Raji (cell line): ENCODE measurements at regions not wholly inside any gene's neighbourhood (a gene's known extent, or its start where the extent isn't known, plus 50 kb on each side); places are given as distances from the start of the nearest gene placed in this dataset.

Experiments
- POLR2A ChIP-seq: IDR thresholded peaks from 2 replicates; pipeline ENCODE4 v1.6.1; 2011; ENCODE audit warnings: low read depth, low read length, control low read depth; ENCODE audit not compliant: insufficient read depth

DNA sequence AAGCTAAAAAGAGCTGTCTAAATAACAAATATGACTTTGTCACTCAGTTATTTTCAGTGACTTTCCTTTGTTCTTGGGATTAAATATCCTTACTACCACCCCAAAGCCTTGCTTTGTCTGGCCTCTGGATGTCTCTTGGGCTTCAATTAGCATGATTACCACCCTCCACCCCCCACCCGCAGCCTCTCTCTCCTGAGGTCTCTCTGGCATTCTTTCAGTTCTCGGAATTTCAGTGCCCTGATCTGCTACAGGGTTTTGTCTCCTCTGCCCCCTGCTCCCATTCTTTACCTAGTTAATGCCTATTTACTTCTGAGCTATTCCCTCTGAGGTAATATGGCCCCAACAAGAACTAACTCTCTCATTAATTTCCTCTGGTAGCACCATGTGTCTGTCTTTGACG lies 376.4 kb downstream of the DEPDC1B start:
- no peak for TF ChIP-seq POLR2A

DNA sequence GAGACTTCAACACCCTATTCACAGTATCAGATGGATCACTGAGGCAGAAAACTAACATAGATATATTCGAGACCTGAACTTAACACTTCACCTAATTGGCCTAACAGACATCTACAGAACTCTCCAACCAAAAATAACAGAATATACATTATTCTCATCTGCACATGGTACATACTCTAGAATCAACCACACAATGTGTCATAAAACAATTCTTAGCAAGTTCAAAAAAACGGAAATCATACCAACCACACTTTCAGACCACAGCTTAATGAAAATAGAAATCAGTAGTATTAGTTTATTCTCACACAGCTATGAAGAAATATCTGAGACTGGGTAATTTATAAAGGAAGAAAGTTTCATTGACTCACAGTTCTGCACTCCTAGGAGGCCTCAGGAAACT lies 387.9 kb downstream of the DEPDC1B start:
- TF ChIP-seq POLR2A: no peak

DNA sequence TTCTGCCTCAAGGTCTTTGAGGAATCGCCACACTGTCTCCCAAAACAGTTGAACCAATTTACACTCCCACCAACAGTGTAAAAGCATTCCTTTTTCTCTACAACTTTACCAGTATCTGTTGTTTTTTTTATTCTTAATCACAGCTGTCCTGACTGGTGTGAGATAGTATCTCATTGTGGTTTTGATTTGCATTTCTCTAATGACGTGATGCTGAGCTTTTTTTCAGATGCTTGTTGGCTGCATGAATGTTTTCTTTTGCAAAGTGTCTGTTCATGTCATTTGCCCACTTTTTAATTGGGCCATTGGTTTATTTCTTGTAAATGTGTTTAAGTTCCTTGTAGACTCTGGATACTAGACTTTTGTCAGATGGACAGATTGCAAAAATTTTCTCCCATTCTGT lies 400.0 kb downstream of the DEPDC1B start:
- no peak for TF ChIP-seq POLR2A

DNA sequence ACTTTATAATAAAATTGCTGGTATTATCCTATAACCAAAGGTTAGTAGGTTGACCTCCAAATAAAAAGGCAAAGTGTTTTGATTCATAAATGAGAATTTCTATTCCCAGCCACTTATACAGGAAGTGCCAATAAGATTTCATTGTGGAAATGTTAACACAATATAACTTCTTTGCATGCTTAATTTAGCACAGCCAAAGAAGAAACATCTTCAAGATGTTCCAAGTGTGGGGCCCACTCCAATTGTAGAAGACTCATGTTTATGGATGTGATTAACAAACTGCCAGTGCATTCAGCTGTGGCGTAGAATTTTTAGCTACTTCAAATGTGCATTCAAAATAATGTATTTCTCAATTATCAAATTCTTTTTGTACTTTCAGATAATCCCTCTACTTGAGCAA lies 402.3 kb downstream of the DEPDC1B start:
- no peak for TF ChIP-seq POLR2A

DNA sequence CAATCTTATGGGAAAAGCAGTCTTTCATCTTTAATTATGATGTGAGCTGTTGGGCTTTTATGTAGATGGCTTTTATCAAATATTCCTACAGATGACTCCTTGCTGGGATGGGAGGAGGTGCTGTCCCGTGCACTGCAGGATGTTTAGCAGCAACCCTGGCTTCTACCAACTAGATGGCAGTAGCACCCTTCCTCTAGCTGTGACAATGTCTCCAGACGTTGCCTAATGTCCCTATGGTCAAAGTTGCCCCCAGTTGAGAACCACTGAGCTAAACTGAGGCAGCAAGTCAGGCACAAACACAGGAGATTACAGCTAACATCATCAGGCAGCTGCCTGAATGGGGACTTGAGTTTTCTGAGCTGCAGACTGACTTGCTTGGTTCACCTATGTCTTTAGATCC lies 401.9 kb upstream of the PDE4D start:
- TF ChIP-seq POLR2A: no peak

DNA sequence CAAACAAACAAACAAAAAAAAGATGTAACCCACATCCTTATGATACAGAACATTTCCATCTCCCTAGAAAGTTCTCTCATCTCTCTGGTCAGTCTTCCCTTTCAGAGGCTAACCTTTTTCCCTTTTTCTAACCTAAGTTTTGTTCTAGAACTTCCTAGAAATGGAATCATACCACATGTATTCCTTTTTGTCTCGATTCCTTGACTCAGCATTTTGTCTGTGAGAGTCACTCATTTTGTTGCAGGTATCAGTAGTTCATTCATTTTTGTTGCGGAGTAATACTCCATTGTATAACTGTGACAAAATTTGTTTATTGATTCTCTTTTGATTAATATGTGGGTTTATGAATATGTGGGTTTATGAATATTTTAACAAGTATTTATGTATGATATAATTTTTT lies 400.0 kb upstream of the PDE4D start:
- TF ChIP-seq POLR2A: no peak

DNA sequence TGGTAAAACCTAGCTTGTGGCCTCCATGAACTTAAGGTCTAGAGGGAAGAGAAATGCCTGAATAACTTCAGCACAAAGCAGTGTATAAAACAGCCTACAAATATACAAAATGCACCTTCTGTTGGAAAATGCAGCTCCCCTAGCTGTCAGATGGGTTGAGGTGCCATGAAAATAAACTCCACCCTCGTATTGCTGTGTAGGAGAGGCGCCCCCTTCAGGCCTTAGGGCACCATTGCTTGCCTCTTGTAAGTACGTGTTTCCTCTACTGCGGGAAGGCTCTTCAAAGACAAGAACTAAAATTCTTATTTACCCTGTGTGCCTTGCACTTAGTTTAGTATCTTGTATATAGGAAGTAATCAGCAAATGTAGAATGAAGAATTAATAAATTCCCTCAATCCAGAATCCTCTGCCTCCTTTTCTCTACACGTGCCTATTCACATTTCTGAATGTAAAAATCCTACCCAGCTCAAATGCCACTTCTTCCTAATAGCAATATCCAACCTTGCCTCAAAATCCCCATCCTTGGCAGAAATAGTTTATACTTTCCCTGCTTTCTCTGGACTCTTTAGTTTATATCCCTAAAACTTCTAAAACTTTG lies 393.7 kb upstream of the PDE4D start:
- TF ChIP-seq POLR2A: no peak

DNA sequence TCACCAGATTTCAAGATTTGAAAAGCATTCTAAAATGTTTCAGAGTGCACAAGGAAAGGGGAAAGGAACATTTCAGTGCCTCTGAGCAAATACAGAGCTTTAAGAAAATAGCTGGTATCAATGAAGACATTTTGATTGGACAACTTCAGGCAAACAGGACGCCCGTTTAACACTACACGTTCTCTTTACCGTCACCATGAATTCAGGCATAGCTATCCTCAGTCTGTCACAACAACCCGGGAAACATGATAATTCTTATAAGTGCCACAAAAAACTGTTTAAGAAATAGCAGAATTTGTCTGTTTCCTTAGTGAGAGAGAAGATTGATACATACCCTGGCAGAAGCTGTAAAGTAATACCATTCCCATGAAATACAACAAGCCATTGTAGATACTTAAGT lies 392.4 kb upstream of the PDE4D start:
- no peak for TF ChIP-seq POLR2A

DNA sequence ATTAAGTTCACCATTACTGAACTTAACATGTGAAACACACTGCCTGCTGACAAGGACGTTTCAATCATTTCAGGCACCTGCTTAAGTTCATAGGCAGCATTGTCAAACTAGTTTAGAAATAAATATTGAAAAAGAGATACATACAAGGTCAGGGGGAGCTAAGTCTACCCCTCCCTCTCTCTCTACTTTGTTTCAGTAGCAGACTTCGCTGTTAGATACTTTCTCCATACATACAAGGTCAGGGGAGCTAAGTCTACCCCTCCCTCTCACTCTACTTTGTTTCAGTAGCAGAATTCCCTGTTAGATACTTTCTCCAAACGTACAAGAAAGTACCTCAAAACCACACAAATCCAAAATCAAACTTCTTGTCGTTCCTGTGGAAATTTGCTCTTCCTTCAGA lies 387.4 kb upstream of the PDE4D start:
- TF ChIP-seq POLR2A: no peak

DNA sequence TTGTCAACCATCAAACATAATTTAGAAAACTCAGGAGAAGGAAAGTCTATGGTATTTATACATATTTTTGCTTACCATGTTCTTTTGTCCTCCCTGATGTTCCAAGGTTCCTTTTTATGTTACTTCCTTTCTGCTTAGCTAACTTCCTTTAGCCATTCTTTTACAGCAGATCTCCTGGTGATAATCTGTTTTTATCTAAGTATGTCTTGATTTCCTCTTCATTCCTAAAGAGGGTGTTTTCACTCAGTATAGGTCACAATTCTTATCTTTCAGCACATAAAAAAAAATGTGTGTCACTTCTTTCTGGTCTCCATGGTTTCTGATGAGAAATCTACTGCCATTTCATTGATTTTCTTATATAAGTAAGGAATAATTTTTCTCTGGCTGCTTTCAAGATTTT lies 384.4 kb upstream of the PDE4D start:
- no peak for TF ChIP-seq POLR2A

DNA sequence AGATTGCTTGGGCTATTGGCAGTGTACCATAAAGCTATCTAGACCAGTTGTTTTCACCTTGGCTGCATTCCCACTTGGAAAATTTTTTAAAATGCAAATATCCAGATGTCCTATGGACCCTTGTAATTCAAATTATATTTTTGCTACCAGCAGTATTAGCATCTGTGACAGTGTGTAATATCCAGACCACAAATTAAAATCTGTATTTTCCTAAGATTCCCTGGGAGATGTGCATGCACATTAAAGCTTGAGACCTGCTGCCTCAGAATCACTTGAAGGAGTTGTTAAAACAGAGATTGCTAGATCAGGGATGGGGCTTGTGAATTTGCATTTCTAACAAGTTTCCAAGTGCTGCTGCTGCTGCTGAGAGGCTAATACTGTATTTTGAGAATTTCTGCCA lies 381.2 kb upstream of the PDE4D start:
- TF ChIP-seq POLR2A: no peak

DNA sequence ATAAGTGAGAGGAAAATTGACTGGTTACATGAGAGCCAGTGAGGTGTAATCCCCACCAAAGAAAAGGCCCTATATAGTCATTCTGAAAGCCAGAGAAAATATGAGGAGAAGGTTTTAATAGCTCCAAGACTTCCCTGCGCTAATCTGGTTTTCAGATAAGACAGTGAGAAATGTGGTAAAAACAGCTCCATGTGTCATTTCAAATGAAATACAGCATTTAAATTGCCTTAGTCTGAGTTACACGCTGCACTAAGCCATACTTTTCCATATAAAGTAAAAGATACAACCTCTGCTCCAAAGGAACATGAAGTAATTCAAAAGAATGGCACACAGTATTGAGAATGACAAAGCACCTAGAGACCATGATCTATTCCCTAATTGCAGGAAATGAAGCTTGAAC lies 378.0 kb upstream of the PDE4D start:
- no peak for TF ChIP-seq POLR2A

DNA sequence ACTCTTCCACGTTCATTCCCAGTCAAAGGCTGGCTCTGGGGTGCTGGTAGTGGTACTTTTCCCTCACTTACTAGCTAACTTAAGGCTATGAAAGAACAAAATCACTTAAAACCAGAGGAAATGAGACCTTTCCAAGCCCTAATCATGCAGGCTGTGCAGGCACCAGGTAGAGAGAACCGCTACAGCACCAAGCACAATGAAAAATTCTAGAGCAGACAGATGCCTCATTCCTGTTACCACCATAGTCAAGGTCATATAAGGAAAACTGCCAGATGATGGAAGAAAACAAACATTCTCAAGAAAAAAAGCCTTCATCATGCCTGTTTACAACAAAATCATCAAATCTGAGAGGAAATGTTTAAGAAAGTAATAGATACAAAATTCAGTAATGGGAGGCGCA lies 374.4 kb upstream of the PDE4D start:
- no peak for TF ChIP-seq POLR2A

DNA sequence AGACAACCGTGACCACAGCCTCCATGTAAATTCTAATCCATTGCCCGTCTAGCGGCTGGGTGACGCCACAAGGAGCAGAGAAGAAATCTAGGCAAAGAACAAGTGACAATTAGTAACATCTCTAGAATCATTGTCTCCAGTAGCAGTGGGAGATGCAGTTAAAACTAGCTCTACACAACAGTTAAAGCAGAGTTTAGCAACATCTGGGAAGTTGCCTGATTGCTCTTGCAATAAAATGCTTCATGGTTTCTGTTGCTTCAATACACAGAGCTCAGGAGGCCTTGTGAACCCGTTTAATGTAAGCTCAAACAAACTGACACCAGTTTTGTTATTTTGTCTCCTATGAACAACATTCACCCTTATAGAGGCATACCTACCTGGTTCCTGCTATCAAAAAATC lies 369.8 kb upstream of the PDE4D start:
- TF ChIP-seq POLR2A: no peak

DNA sequence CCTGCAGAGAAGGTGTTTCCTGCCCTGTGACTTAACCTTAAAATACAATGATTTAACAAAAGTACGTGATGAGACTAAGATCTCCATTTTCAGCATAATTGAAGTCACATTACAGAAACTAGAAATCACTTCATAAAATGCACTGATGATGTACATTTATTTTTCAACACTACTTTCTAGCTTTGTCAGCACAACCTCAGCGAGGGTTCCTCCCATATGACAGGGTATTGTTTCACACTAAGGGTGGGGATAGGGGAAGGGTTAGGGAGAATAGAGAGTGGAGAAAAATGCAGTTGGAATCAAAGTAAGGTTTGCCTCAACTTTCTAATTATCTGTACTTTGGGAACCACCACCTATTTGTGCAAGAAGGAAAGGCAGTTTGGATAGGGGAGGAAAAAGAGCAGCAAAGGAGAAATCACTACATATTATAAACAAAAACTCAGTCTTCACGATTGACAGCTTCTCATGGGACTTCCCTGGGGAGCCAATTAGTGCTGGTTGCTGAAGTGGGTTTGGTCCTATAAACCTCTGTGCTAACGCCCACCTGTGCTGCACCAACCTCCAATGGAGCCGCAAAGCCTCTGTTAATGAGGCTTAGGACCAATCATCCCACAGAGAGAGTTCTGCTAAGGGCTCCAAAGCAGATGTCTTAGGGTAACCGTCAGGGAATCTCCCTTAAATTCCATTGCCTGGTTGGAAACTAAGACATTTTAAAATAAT lies 369.2 kb upstream of the PDE4D start:
- TF ChIP-seq POLR2A: no peak

DNA sequence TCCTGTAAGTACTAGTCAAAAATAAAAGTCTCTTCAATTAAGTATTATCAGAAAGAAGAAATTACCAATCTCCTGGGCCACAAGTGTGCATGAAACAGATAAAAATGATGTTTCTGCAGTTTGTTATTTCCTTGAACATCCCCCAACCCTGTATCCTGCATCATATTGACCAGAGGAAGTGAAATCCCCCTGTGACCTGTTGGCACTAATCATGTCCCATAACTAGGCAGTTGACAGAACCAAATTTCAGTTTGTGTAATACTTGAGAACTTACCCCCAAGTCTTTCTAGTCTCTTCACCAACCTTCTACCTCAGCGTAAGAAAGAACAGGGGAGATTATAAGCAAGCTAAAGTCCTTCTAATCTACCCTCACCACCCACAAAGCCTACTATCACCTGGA lies 368.2 kb upstream of the PDE4D start:
- TF ChIP-seq POLR2A: no peak

DNA sequence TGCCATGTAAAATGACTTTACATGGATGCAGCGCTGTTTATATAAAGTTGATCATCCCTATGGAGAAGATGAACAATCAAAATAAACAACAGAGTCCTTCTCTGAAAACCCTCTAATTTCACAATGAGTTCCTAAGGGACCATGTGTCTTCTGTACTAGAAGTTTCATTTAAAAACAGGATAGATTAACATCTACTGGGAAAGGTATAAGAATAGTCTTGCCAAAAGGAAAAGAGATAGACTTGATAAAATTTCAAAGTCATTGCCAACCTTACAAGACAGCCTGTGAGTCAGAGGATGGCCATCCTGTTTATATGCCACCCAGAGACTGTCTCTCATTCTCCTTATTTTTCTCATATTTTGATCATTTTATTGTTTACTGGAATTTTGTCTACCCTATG lies 367.1 kb upstream of the PDE4D start:
- TF ChIP-seq POLR2A: no peak

DNA sequence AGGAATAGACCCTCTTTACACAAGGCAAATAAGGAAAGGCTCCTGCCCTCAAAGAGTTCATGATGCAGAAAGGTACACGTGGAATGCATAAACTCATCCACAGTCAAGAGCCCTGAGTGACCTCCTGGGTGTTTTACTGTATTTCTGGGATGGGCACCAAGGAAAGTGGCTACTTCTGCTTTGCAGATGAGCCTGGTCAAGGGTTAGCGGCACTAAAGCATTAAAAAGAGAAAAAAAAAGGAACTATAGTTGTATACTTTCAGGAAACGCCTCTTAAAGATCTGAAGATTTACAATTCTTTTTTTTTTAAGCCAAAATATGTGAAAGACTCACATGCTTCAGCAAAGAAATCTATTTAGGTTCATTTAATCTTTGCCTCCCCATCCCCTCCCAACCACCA lies 366.2 kb upstream of the PDE4D start:
- TF ChIP-seq POLR2A: no peak
